ENCODE measurements at regions not wholly inside any gene's neighbourhood (a gene's known extent, or its start where the extent isn't known, plus 50 kb on each side); places are given as distances from the start of the nearest gene placed in this dataset.
A peak's percentile ranks its signal among the peaks of the same experiment; 100 is the strongest.
"Not testable (repeated sequence)": the region's sequence is repeated elsewhere in the genome, so short reads cannot be mapped to it uniquely, and the experiment has no call there.

- DNase-seq (ENCODE audit: low spot score) = no peak
Measured at GRCh38 chr3:139113993-139114375, 69.3 kb upstream of the PRR23C start.

- not testable (repeated sequence) for DNase-seq (ENCODE audit: low spot score)
Measured at GRCh38 chr3:139116631-139117030, 71.9 kb upstream of the PRR23C start.

- no peak for DNase-seq (ENCODE audit: low spot score)
Measured at GRCh38 chr3:139117136-139117675, 72.5 kb upstream of the PRR23C start.

- DNase-seq (ENCODE audit: low spot score) = no peak
Measured at GRCh38 chr3:139117883-139118760, 73.4 kb upstream of the PRR23C start.

GRCh38 chr3:139118835-139119234, 74.1 kb upstream of the PRR23C start:
- DNase-seq (ENCODE audit: low spot score) = no peak

- DNase-seq (ENCODE audit: low spot score) = no peak
Measured at GRCh38 chr3:139119331-139120025, 74.8 kb upstream of the PRR23C start.

- peak; percentile 27 for DNase-seq (ENCODE audit: low spot score)
Measured at GRCh38 chr3:139120086-139121056, 75.7 kb upstream of the PRR23C start.

GRCh38 chr3:139121513-139122220, 77.0 kb upstream of the PRR23C start:
- no peak for DNase-seq (ENCODE audit: low spot score)

- DNase-seq (ENCODE audit: low spot score) = peak; percentile 49
Measured at GRCh38 chr3:139122221-139122581, 77.5 kb upstream of the PRR23C start.

GRCh38 chr3:139122612-139123011, 77.9 kb upstream of the PRR23C start:
- DNase-seq (ENCODE audit: low spot score) = no peak

GRCh38 chr3:139123377-139124095, 78.8 kb upstream of the PRR23C start:
- no peak for DNase-seq (ENCODE audit: low spot score)

- DNase-seq (ENCODE audit: low spot score) = no peak
Measured at GRCh38 chr3:139124197-139124596, 79.5 kb upstream of the PRR23C start.

- peak; percentile 26 for DNase-seq (ENCODE audit: low spot score)
Measured at GRCh38 chr3:139127101-139127500, 82.4 kb upstream of the PRR23C start.

GRCh38 chr3:139127629-139128028, 82.9 kb upstream of the PRR23C start:
- not testable (repeated sequence) for DNase-seq (ENCODE audit: low spot score)

- DNase-seq (ENCODE audit: low spot score) = no peak
Measured at GRCh38 chr3:139128803-139129202, 84.1 kb upstream of the PRR23C start.

- no peak for DNase-seq (ENCODE audit: low spot score)
Measured at GRCh38 chr3:139129892-139130291, 85.2 kb upstream of the PRR23C start.

- no peak for DNase-seq (ENCODE audit: low spot score)
Measured at GRCh38 chr3:139130390-139131140, 85.9 kb upstream of the PRR23C start.

GRCh38 chr3:139131951-139132350, 87.3 kb upstream of the PRR23C start:
- DNase-seq (ENCODE audit: low spot score) = no peak

- DNase-seq (ENCODE audit: low spot score) = no peak
Measured at GRCh38 chr3:139132976-139133375, 88.3 kb upstream of the PRR23C start.
